PC-3 (cell line): ENCODE measurements at regions not wholly inside any gene's neighbourhood (a gene's known extent, or its start where the extent isn't known, plus 50 kb on each side); places are given as distances from the start of the nearest gene placed in this dataset.

Experiments used
- EZH2 ChIP-seq: fragments of 300-600 bp; sonication (generic); IDR thresholded peaks from one replicate; pipeline ENCODE4 v1.6.1; 2017; ENCODE audit warnings: antibody characterized with exemption, mild to moderate bottlenecking, low read length; ENCODE audit not compliant: unreplicated experiment
- TF ChIP-seq, protein P1 (sequence below): fragments of 300-600 bp; sonication (generic); conservative IDR thresholded peaks from 2 replicates; pipeline ENCODE4 v1.5.1; 2017; ENCODE audit warnings: antibody characterized with exemption, low read depth, mild to moderate bottlenecking, low read length

DNA sequence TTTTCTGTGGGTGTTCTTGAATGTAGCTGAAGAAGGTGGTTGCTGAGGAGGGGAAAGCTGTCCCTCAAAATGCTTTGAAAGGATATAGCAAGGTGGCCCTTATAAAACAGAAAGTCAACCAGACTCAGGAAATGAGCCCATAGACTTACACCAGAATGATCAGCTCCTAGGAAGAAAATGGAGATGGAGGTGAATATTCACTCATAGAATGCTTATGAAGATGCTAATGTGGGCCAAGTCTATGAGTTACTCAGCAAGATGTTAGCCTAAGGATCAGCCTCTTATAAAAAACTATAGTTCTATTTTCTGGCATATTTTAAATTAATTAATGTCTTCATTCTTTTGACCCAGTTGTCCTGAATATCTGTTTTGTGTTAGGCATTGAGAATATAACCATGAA, 1054.0 kb downstream of the AGBL1 start:
- TF ChIP-seq, protein P1, sequence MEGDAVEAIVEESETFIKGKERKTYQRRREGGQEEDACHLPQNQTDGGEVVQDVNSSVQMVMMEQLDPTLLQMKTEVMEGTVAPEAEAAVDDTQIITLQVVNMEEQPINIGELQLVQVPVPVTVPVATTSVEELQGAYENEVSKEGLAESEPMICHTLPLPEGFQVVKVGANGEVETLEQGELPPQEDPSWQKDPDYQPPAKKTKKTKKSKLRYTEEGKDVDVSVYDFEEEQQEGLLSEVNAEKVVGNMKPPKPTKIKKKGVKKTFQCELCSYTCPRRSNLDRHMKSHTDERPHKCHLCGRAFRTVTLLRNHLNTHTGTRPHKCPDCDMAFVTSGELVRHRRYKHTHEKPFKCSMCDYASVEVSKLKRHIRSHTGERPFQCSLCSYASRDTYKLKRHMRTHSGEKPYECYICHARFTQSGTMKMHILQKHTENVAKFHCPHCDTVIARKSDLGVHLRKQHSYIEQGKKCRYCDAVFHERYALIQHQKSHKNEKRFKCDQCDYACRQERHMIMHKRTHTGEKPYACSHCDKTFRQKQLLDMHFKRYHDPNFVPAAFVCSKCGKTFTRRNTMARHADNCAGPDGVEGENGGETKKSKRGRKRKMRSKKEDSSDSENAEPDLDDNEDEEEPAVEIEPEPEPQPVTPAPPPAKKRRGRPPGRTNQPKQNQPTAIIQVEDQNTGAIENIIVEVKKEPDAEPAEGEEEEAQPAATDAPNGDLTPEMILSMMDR = no peak
- no peak for TF ChIP-seq EZH2
